GM21737 (cell line): ENCODE measurements at regions not wholly inside any gene's neighbourhood (a gene's known extent, or its start where the extent isn't known, plus 50 kb on each side); places are given as distances from the start of the nearest gene placed in this dataset.

Source experiments
- ATAC-seq: cut with Tn5 transposase; IDR thresholded peaks from one replicate; pipeline ENCODE4 v1.9.1; 2021; ENCODE audit warnings: mild to moderate bottlenecking, moderate library complexity; ENCODE audit not compliant: unreplicated experiment

DNA sequence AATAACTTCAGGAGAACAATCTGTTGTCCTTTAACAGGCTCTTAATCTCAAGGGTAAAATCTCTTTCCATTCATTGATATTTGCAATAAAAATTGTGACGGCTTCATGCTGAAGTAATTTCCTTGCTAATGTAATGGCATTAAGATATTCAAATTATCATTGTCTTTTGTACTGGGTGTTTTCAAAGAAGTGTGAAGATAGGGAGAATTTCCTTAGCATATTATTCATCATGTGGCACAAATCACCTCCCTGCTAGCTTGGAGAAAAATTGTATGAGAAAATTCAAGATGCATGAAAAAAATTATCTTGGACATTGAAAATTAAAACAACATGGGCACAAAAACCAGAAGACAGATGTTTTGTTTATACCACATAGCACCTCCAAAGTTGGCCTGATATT, 63.6 kb upstream of the ARID2 start:
- no peak for ATAC-seq

DNA sequence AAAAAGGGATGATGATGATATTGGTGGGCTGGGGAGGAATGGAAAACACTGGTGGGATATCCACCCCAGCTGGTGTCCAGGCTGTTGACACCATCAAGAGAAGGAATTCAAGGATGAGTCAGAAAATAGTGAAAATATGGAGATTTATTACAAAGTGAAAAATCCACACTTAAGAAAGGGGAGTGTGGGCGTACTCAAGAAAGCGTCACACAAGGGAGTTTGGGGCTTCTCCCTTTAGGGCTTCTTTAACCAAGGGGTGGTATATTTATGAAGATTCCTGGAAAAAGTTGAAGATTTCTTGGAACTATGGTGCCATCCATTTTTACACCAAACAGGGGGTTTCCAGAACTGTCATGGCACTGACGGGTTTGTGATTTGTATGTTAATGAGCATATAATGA, 63.1 kb upstream of the ARID2 start:
- ATAC-seq, result no peak

DNA sequence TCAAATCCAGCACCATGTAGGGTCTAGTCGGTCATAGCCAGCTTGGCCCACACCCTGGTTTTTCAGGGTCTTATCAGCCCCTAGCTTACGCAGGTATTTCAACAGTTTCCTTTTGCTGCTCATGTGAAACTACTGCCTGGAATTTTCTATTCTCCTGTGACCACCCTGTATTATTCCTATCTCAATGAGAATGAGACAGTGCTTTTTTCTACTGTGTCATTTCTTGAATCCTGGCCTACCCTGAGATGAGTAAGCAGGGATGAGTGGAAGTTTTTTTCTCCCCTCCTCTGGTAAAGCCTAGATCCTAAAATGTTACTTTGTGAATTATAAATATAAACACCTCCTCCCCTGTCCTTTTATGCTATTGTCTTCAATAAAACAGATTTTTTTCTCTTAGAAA, 62.7 kb upstream of the ARID2 start:
- ATAC-seq, result no peak

DNA sequence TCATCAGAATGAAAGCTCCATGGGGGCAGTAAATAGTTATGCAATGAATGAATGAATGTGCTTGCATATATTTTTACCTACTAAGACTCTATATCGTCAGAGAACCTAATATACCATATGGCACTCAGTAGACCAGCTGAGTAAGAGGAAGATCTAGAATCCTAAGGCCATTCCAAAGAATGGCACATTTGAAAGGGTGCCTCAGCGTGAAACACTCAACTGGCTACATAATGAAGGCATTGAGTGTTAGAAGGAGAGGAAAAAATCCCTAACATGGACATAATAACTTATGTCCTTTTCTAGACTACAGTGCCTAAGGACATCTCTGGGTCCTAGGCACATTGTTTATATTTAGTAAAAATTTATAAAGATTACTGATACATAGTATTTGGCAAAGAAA, 61.7 kb upstream of the ARID2 start:
- ATAC-seq, result no peak

DNA sequence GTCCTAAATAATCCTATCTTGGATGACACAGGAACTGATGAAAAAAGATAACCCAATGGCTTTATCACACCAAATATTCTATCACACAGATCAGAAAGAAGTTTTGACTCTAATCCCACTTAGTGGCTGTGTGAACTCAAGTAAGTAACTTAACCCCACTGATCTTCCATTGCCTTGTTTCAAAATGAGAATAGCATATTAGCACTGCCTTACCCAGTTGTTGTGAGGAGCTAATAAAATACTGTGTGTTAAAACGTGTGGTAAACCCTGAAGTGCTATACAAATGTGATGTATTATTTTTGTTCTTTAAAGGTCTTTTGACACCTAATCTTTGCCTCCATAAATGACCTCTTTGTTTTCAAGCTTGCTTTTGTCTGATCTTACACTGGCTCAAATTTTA, 60.9 kb upstream of the ARID2 start:
- peak; percentile 7 for ATAC-seq

DNA sequence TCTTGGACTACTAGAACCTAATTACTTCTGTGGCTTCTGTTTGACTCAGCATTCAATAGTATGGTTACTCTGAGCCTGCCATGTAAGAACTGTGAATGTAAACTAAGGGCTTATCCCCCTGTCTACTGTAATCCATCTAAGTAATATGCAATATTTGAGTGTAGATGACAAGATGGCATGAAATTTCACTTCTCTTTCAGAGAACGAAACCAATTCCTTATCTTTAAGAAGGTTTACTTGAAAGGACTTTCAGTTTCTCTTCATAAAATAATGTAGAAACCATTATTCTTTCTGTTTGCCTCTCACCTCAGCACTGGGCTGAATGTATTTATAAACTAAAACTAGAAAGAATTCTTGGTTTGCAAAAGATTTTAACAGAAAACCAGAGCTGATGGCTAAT, 60.4 kb upstream of the ARID2 start:
- ATAC-seq, result peak; percentile 89

DNA sequence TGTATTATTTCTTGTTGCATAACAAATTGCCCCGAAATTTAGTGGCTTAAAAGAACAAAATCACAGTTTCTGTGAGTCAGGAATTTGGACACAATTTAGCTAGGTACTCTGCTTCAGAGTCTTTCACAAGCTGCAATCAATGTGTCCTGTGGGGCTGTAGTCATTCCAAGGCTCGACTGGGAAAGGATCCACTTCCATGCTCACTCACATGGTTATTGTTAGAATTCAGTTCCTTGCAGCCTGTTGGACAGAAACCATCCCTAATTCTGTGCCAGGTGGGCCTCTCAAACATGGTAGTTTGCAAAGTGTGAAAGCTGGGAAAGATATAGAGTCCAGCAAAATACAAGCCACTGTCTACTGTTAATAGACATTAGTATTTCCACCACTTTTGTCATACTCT, 59.7 kb upstream of the ARID2 start:
- ATAC-seq, result no peak

DNA sequence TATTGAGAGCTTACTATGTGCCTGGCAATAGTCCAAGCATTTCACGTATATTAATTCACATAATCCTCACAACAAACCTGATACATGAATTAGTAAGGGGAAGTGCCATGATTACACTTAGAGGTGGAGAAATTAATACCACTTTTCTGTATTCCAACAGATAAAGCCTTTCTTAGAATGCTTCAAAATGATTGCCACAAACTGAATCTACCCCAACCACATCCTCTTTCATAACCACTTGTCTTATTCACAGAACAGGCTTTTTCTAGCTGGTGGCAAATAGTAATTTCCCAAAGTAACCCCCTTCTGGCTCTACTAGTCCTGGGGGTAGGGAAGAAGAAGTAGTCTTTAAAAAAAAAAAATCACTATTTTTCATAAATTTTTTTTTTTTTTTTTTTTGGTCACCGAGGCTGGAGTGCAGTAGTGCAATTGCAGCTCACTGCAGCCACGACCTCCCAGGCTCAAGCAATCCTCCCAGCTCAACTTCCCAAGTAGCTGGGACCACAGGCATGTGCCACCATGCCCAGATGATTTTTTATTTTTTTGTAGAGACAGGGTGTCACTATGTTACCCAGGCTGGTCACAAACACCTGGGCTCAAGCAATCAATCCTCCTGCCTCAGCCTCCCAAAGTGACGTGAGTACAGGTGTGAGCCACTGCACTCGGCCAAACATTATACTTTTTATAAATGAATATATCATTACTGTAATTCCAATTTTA, 59.0 kb upstream of the ARID2 start:
- ATAC-seq, result peak; percentile 45

DNA sequence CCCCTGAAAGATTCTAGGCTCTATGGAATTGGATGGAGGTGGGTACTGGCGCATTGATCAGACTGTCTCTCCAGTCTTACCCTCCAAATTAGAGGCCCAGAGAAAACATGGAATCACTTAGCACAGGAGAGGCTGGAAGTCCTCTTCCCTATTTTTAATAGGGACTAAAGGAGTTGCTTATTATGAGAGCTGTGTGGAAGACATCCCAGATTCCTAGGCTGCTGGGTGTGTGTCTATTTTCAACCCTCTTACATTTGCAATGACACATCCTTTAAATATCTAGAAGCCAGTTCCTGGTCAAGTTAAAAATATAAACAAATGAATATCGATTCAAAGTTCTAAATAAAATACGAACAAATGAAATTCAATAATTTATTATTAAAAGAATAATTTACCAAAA, 58.3 kb upstream of the ARID2 start:
- no peak for ATAC-seq

DNA sequence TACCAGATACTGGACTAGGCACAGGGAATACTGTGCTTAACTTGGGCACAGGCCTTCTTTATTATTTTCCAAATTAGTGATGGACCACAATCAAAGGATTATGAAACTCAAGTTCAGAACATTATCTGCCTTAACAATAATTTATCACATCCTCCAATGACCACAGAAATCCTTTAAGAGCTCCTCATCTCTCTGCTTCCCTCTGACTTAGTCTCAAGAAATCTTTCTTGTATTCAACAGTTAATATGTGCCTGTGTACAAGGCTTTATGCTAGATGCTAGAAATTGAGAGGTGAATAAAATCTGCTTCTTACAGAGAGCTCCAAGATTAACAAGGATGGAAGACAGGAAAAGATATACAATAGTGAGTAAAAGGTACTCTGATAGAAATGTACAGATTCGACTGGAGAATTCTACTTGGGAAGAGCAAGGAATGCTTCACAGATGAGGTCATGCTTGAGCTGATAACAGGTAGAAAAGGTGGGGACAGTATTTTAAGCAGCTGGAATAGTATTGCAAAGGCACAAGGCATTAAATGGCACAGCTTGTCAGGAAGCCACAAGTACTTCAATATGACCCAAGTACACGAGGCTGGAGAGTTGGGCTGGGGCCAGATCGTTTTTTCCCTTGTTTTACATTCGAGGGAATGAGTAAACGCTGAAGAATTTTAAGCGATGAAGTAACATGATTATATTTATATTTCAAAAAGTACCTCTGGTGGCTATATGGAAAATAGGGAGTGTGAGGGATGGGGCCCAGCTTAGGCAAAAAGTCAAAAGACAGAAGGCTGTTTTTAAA, 55.1 kb upstream of the ARID2 start:
- no peak for ATAC-seq

DNA sequence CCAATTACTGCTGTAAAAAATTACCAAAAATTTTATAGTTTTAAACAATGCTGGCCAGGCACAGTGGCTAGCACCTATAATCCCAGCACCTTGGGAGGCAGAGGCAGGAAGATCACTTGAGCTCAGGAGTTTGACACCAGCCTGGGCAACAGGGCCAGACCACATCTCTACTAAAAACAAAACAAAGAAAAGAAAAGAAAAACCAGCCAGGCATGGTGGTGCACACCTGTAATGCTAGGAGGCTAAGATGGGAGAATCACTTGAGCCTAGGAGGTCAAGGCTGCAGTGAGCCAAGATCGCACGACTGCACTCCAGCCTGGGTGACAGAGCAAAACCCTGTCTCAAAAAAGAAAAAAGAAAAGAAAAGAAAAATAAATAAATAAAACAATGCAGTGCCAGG, 54.0 kb upstream of the ARID2 start:
- no peak for ATAC-seq
